ENCODE measurements at regions not wholly inside any gene's neighbourhood (a gene's known extent, or its start where the extent isn't known, plus 50 kb on each side); places are given as distances from the start of the nearest gene placed in this dataset.

- no peak for TF ChIP-seq CTCF (IDR thresholded peaks at IDR 0.05; ENCODE audit: low read depth, low read length, missing control alignments)
- no peak overlapping the region for H3K4me3 ChIP-seq (replicated peaks; ENCODE audit: low read depth, low read length)
- DNase-seq (ENCODE audit: extremely low read depth, low read depth): no peak
These were observed 133.8 kb downstream of the ADAM29 start for GRCh38 chr4:175051974-175052373.

GRCh38 chr4:175054980-175055379, 136.8 kb downstream of the ADAM29 start:
- DNase-seq (ENCODE audit: extremely low read depth, low read depth): no peak
- no peak for TF ChIP-seq CTCF (IDR thresholded peaks at IDR 0.05; ENCODE audit: low read depth, low read length, missing control alignments)
- no peak overlapping the region for H3K4me3 ChIP-seq (replicated peaks; ENCODE audit: low read depth, low read length)

- no peak overlapping the region for H3K4me3 ChIP-seq (replicated peaks; ENCODE audit: low read depth, low read length)
- DNase-seq (ENCODE audit: extremely low read depth, low read depth): no peak
- TF ChIP-seq CTCF (IDR thresholded peaks at IDR 0.05; ENCODE audit: low read depth, low read length, missing control alignments): no peak
These were observed 144.0 kb downstream of the ADAM29 start for GRCh38 chr4:175062183-175062592.

- H3K4me3 ChIP-seq (replicated peaks; ENCODE audit: low read depth, low read length): no peak overlapping the region
- no peak for DNase-seq (ENCODE audit: extremely low read depth, low read depth)
- TF ChIP-seq CTCF (IDR thresholded peaks at IDR 0.05; ENCODE audit: low read depth, low read length, missing control alignments): no peak
These were observed 147.1 kb downstream of the ADAM29 start for GRCh38 chr4:175065228-175065627.

- TF ChIP-seq CTCF (IDR thresholded peaks at IDR 0.05; ENCODE audit: low read depth, low read length, missing control alignments): no peak
- H3K4me3 ChIP-seq (replicated peaks; ENCODE audit: low read depth, low read length): no peak overlapping the region
- no peak for DNase-seq (ENCODE audit: extremely low read depth, low read depth)
These were observed 148.9 kb downstream of the ADAM29 start for GRCh38 chr4:175066923-175067627.

GRCh38 chr4:175068266-175068665, 150.1 kb downstream of the ADAM29 start:
- no peak for TF ChIP-seq CTCF (IDR thresholded peaks at IDR 0.05; ENCODE audit: low read depth, low read length, missing control alignments)
- H3K4me3 ChIP-seq (replicated peaks; ENCODE audit: low read depth, low read length): no peak overlapping the region
- DNase-seq (ENCODE audit: extremely low read depth, low read depth): no peak

- TF ChIP-seq CTCF (IDR thresholded peaks at IDR 0.05; ENCODE audit: low read depth, low read length, missing control alignments): no peak
- DNase-seq (ENCODE audit: extremely low read depth, low read depth): no peak
- no peak overlapping the region for H3K4me3 ChIP-seq (replicated peaks; ENCODE audit: low read depth, low read length)
These were observed 152.3 kb downstream of the ADAM29 start for GRCh38 chr4:175070444-175070843.
